Breast epithelium (tissue), 4 donors: ENCODE measurements at regions not wholly inside any gene's neighbourhood (a gene's known extent, or its start where the extent isn't known, plus 50 kb on each side); places are given as distances from the start of the nearest gene placed in this dataset.

Experiments
- DNase-seq, 2 donors: peaks; one replicate each; pipeline ENCODE4 v3.0.0-alpha.2; 2019; ENCODE audit warnings: low spot score in 2 of 2
- H3K27ac ChIP-seq, 2 donors: fragments of 200-600 bp; sonication (generic) in 1 of 2; one replicate each; pipeline ENCODE4 v1.5.1; 2016 to 2019; ENCODE audit warnings: mild to moderate bottlenecking in 1 of 2
- H3K27me3 ChIP-seq, 2 donors: fragments of 200-600 bp; sonication (generic) in 1 of 2; one replicate each; pipeline versions ENCODE4 v1.5.1 to v1.6.0; 2017 to 2019; ENCODE audit warnings: control low read depth in 1 of 2, mild to moderate bottlenecking in 1 of 2
- H3K36me3 ChIP-seq: fragments of 200-600 bp; one replicate; pipeline ENCODE4 v1.5.1; 2019
- H3K4me1 ChIP-seq, 2 donors: fragments of 200-600 bp; sonication (generic); one replicate each; pipeline ENCODE4 v1.5.1; 2016 to 2019; ENCODE audit warnings: control low read depth in 1 of 2
- H3K4me3 ChIP-seq, 3 donors: fragments of 200-600 bp; sonication (generic); 1 replicate in 2 of 3; 2 replicates in 1 of 3; pipeline ENCODE4 v1.5.1; 2016 to 2019; ENCODE audit warnings: mild to moderate bottlenecking in 3 of 3, moderate library complexity in 2 of 3
- H3K9me3 ChIP-seq, 2 donors: fragments of 200-600 bp; sonication (generic) in 1 of 2; one replicate each; pipeline ENCODE4 v1.5.1; 2016 to 2019; ENCODE audit warnings: control low read depth in 1 of 2
- CTCF ChIP-seq, 3 donors: fragments of 450-650 bp; IDR thresholded peaks; one replicate each; pipeline ENCODE4 v1.5.1; 2016 to 2017; ENCODE audit warnings: antibody characterized with exemption in 3 of 3, mild to moderate bottlenecking in 3 of 3, moderate library complexity in 3 of 3
- POLR2A ChIP-seq: fragments of 450-650 bp; IDR thresholded peaks from one replicate; pipeline ENCODE4 v1.6.1; 2016; ENCODE audit warnings: antibody characterized with exemption, mild to moderate bottlenecking, moderate library complexity
- POLR2AphosphoS5 ChIP-seq, 3 donors: sonication (generic); formaldehyde crosslinking; IDR thresholded peaks; one replicate each; pipeline ENCODE4 v1.6.1; 2017; ENCODE audit warnings: antibody characterized with exemption in 3 of 3
- intact Hi-C: fragments of 100-400 bp; cut with DNase I; formaldehyde crosslinking; loops from one replicate; pipeline ENCODE4 v1.15.1; 2023; ENCODE audit warnings: low total_unique reads

- no peaks in the 10 kb centered on the region for H3K36me3 ChIP-seq
- H3K4me3 ChIP-seq: no peak overlapping the region
- TF ChIP-seq CTCF (IDR thresholded peaks at IDR 0.05): no peak
- no peak for TF ChIP-seq POLR2A
- TF ChIP-seq POLR2AphosphoS5 (IDR thresholded peaks at IDR 0.05): no peak
- peak overlapping the region in 1 of 2 donors; percentile 40 for H3K27ac ChIP-seq
- no peaks in the 10 kb centered on the region for H3K4me1 ChIP-seq
- intact Hi-C loops: no loop called here
- DNase-seq: no peak
- no peaks in the 10 kb centered on the region for H3K27me3 ChIP-seq
- no peaks in the 10 kb centered on the region for H3K9me3 ChIP-seq
These were observed 468.2 kb upstream of the HS6ST1 start for GRCh38 chr2:128786741-128787478.

GRCh38 chr2:128787616-128788015 lies 468.9 kb upstream of the HS6ST1 start:
- no peaks in the 10 kb centered on the region for H3K4me1 ChIP-seq
- no peaks in the 10 kb centered on the region for H3K27me3 ChIP-seq
- no peaks in the 10 kb centered on the region for H3K9me3 ChIP-seq
- no peak overlapping the region for H3K4me3 ChIP-seq
- no peaks in the 10 kb centered on the region for H3K36me3 ChIP-seq
- TF ChIP-seq CTCF (IDR thresholded peaks at IDR 0.05) (no peak), POLR2AphosphoS5 (IDR thresholded peaks at IDR 0.05) (no peak), POLR2A (no peak)
- DNase-seq: no peak
- intact Hi-C loops: no loop called here
- H3K27ac ChIP-seq: no peak overlapping the region

GRCh38 chr2:128788636-128789220 lies 470.1 kb upstream of the HS6ST1 start:
- H3K36me3 ChIP-seq: no peaks in the 10 kb centered on the region
- DNase-seq: no peak
- H3K27me3 ChIP-seq: no peaks in the 10 kb centered on the region
- intact Hi-C loops: no loop called here
- no peak overlapping the region for H3K4me3 ChIP-seq
- no peak for TF ChIP-seq POLR2AphosphoS5 (IDR thresholded peaks at IDR 0.05)
- no peak for TF ChIP-seq CTCF (IDR thresholded peaks at IDR 0.05)
- TF ChIP-seq POLR2A: no peak
- no peaks in the 10 kb centered on the region for H3K9me3 ChIP-seq
- H3K27ac ChIP-seq: no peak overlapping the region
- H3K4me1 ChIP-seq: no peaks in the 10 kb centered on the region

GRCh38 chr2:128789221-128789620 lies 470.6 kb upstream of the HS6ST1 start:
- no peak for TF ChIP-seq POLR2AphosphoS5 (IDR thresholded peaks at IDR 0.05)
- TF ChIP-seq CTCF (IDR thresholded peaks at IDR 0.05): no peak
- TF ChIP-seq POLR2A: no peak
- no peak overlapping the region for H3K4me3 ChIP-seq
- no peak for DNase-seq
- no peaks in the 10 kb centered on the region for H3K27me3 ChIP-seq
- no peaks in the 10 kb centered on the region for H3K36me3 ChIP-seq
- H3K27ac ChIP-seq: no peak overlapping the region
- intact Hi-C loops: no loop called here
- H3K9me3 ChIP-seq: no peaks in the 10 kb centered on the region
- H3K4me1 ChIP-seq: no peaks in the 10 kb centered on the region

GRCh38 chr2:128789776-128790455 lies 471.2 kb upstream of the HS6ST1 start:
- no peak for TF ChIP-seq POLR2A
- no peak overlapping the region for H3K27ac ChIP-seq
- H3K4me3 ChIP-seq: no peak overlapping the region
- no peaks in the 10 kb centered on the region for H3K27me3 ChIP-seq
- no peaks in the 10 kb centered on the region for H3K4me1 ChIP-seq
- no peaks in the 10 kb centered on the region for H3K9me3 ChIP-seq
- H3K36me3 ChIP-seq: no peaks in the 10 kb centered on the region
- no peak for DNase-seq
- intact Hi-C loops: no loop called here
